Liver (tissue), 3 donors: ENCODE measurements at regions not wholly inside any gene's neighbourhood (a gene's known extent, or its start where the extent isn't known, plus 50 kb on each side); places are given as distances from the start of the nearest gene placed in this dataset.

ENCODE experiments used
- ATF3 ChIP-seq: IDR thresholded peaks from 2 replicates; pipeline ENCODE4 v1.6.1; 2016; ENCODE audit warnings: antibody characterized with exemption
- CTCF ChIP-seq: fragments of 150-350 bp; IDR thresholded peaks from 2 replicates; pipeline ENCODE4 v1.5.1; 2017; ENCODE audit warnings: improper control_type of control experiment, low read depth, low read length; ENCODE audit not compliant: missing input control
- JUND ChIP-seq, 2 donors: IDR thresholded peaks; 2 replicates each; pipeline ENCODE4 v1.6.1; 2016; ENCODE audit warnings: antibody characterized with exemption in 2 of 2
- MAX ChIP-seq: IDR thresholded peaks from 2 replicates; pipeline ENCODE4 v1.6.1; 2016; ENCODE audit warnings: antibody characterized with exemption
- RAD21 ChIP-seq, 2 donors: IDR thresholded peaks; 2 replicates each; pipeline ENCODE4 v1.6.1; 2016; ENCODE audit warnings: antibody characterized with exemption in 2 of 2, mild to moderate bottlenecking in 2 of 2
- REST ChIP-seq: IDR thresholded peaks from 2 replicates; pipeline ENCODE4 v1.6.1; 2016; ENCODE audit warnings: antibody characterized with exemption, mild to moderate bottlenecking
- TAF1 ChIP-seq: conservative IDR thresholded peaks from 2 replicates; pipeline ENCODE4 v1.6.1; 2016; ENCODE audit warnings: antibody characterized with exemption, mild to moderate bottlenecking
- YY1 ChIP-seq: IDR thresholded peaks from 2 replicates; pipeline ENCODE4 v1.6.1; 2016; ENCODE audit warnings: antibody characterized with exemption, mild to moderate bottlenecking
- donor health status: healthy.
- donor health status: healthy.

- TF ChIP-seq YY1 (no peak), REST (no peak), CTCF (no peak), ATF3 (no peak), RAD21 (IDR thresholded peaks at IDR 0.05) (no peak), MAX (no peak), JUND (IDR thresholded peaks at IDR 0.05) (no peak), TAF1 (no peak)
Observed at GRCh38 chr18:70634576-70635147, 345.8 kb downstream of the SOCS6 start.
